ENCODE measurements at regions not wholly inside any gene's neighbourhood (a gene's known extent, or its start where the extent isn't known, plus 50 kb on each side); places are given as distances from the start of the nearest gene placed in this dataset.
"Not testable (repeated sequence)": the region's sequence is repeated elsewhere in the genome, so short reads cannot be mapped to it uniquely, and the experiment has no call there.

GRCh38 chr6:97347111-97347510 is 64.1 kb upstream of the MMS22L start:
- no peak overlapping the region for H3K27ac Mint-ChIP-seq
- peaks cover 15% of the 10 kb centered on the region for H3K27me3 Mint-ChIP-seq (ENCODE audit: low read depth)
- no peaks in the 10 kb centered on the region for H3K36me3 Mint-ChIP-seq (ENCODE audit: low read depth)
- no peaks in the 10 kb centered on the region for H3K4me1 Mint-ChIP-seq (ENCODE audit: low read depth)
- H3K9me3 Mint-ChIP-seq = no peaks in the 10 kb centered on the region
- H3K4me3 Mint-ChIP-seq = no peak overlapping the region

- no peaks in the 10 kb centered on the region for H3K9me3 Mint-ChIP-seq
- H3K4me3 Mint-ChIP-seq = no peak overlapping the region
- H3K27ac Mint-ChIP-seq = no peak overlapping the region
- H3K27me3 Mint-ChIP-seq (ENCODE audit: low read depth) = peaks cover 3% of the 10 kb centered on the region
- H3K36me3 Mint-ChIP-seq (ENCODE audit: low read depth) = no peaks in the 10 kb centered on the region
- H3K4me1 Mint-ChIP-seq (ENCODE audit: low read depth) = no peaks in the 10 kb centered on the region
Observed at GRCh38 chr6:97361286-97361685, 78.3 kb upstream of the MMS22L start.

GRCh38 chr6:97364327-97364726 is 81.3 kb upstream of the MMS22L start:
- Mint-ChIP-seq H3K4me3 (no peak overlapping the region), H3K36me3 (ENCODE audit: low read depth) (no peaks in the 10 kb centered on the region), H3K9me3 (no peaks in the 10 kb centered on the region), H3K4me1 (ENCODE audit: low read depth) (no peaks in the 10 kb centered on the region), H3K27me3 (ENCODE audit: low read depth) (no peaks in the 10 kb centered on the region), H3K27ac (no peak overlapping the region)

- H3K9me3 Mint-ChIP-seq; H3K27ac Mint-ChIP-seq; H3K4me1 Mint-ChIP-seq (ENCODE audit: low read depth): not testable (repeated sequence)
Observed at GRCh38 chr6:97382071-97382470, 99.1 kb upstream of the MMS22L start.

GRCh38 chr6:97392735-97393134 is 109.7 kb upstream of the MMS22L start:
- H3K27me3 Mint-ChIP-seq (ENCODE audit: low read depth) = peaks cover 10% of the 10 kb centered on the region
- H3K27ac Mint-ChIP-seq = no peak overlapping the region
- H3K4me1 Mint-ChIP-seq (ENCODE audit: low read depth) = no peaks in the 10 kb centered on the region
- no peaks in the 10 kb centered on the region for H3K36me3 Mint-ChIP-seq (ENCODE audit: low read depth)
- no peaks in the 10 kb centered on the region for H3K9me3 Mint-ChIP-seq
- no peak overlapping the region for H3K4me3 Mint-ChIP-seq

More at GRCh38 chr6:97382071-97382470, 99.1 kb upstream of the MMS22L start:
- H3K4me3 Mint-ChIP-seq; H3K36me3 Mint-ChIP-seq (ENCODE audit: low read depth); H3K27me3 Mint-ChIP-seq (ENCODE audit: low read depth): not testable (repeated sequence)

- Mint-ChIP-seq H3K4me3 (no peak overlapping the region), H3K27ac (no peak overlapping the region), H3K27me3 (ENCODE audit: low read depth) (peaks cover 10% of the 10 kb centered on the region), H3K9me3 (no peaks in the 10 kb centered on the region), H3K4me1 (ENCODE audit: low read depth) (no peaks in the 10 kb centered on the region), H3K36me3 (ENCODE audit: low read depth) (no peaks in the 10 kb centered on the region)
Observed at GRCh38 chr6:97394160-97394748, 111.2 kb upstream of the MMS22L start.

GRCh38 chr6:97396880-97397279 is 113.9 kb upstream of the MMS22L start:
- no peaks in the 10 kb centered on the region for H3K9me3 Mint-ChIP-seq
- H3K4me3 Mint-ChIP-seq = no peak overlapping the region
- H3K36me3 Mint-ChIP-seq (ENCODE audit: low read depth) = no peaks in the 10 kb centered on the region
- no peaks in the 10 kb centered on the region for H3K4me1 Mint-ChIP-seq (ENCODE audit: low read depth)
- H3K27me3 Mint-ChIP-seq (ENCODE audit: low read depth) = peaks cover 5% of the 10 kb centered on the region
- no peak overlapping the region for H3K27ac Mint-ChIP-seq

- no peaks in the 10 kb centered on the region for H3K9me3 Mint-ChIP-seq
- H3K27ac Mint-ChIP-seq = no peak overlapping the region
- H3K4me3 Mint-ChIP-seq = no peak overlapping the region
Observed at GRCh38 chr6:97399208-97399607, 116.2 kb upstream of the MMS22L start.

GRCh38 chr6:97401533-97401932 is 118.5 kb upstream of the MMS22L start:
- Mint-ChIP-seq H3K27ac (no peak overlapping the region), H3K27me3 (ENCODE audit: low read depth) (no peaks in the 10 kb centered on the region), H3K36me3 (ENCODE audit: low read depth) (no peaks in the 10 kb centered on the region), H3K4me1 (ENCODE audit: low read depth) (no peaks in the 10 kb centered on the region), H3K9me3 (no peaks in the 10 kb centered on the region), H3K4me3 (no peak overlapping the region)

More at GRCh38 chr6:97399208-97399607, 116.2 kb upstream of the MMS22L start:
- no peaks in the 10 kb centered on the region for H3K27me3 Mint-ChIP-seq (ENCODE audit: low read depth)
- H3K36me3 Mint-ChIP-seq (ENCODE audit: low read depth) = no peaks in the 10 kb centered on the region
- no peaks in the 10 kb centered on the region for H3K4me1 Mint-ChIP-seq (ENCODE audit: low read depth)

GRCh38 chr6:97405818-97406409 is 122.9 kb upstream of the MMS22L start:
- Mint-ChIP-seq H3K36me3 (ENCODE audit: low read depth) (no peaks in the 10 kb centered on the region), H3K27me3 (ENCODE audit: low read depth) (peaks cover 4% of the 10 kb centered on the region), H3K27ac (no peak overlapping the region), H3K4me1 (ENCODE audit: low read depth) (no peaks in the 10 kb centered on the region), H3K4me3 (no peak overlapping the region), H3K9me3 (no peaks in the 10 kb centered on the region)

GRCh38 chr6:97406633-97407032 is 123.6 kb upstream of the MMS22L start:
- Mint-ChIP-seq H3K27ac (no peak overlapping the region), H3K36me3 (ENCODE audit: low read depth) (no peaks in the 10 kb centered on the region), H3K27me3 (ENCODE audit: low read depth) (peaks cover 4% of the 10 kb centered on the region), H3K9me3 (no peaks in the 10 kb centered on the region), H3K4me3 (no peak overlapping the region), H3K4me1 (ENCODE audit: low read depth) (no peaks in the 10 kb centered on the region)

- Mint-ChIP-seq H3K4me3 (no peak overlapping the region), H3K27me3 (ENCODE audit: low read depth) (peaks cover 4% of the 10 kb centered on the region), H3K4me1 (ENCODE audit: low read depth) (no peaks in the 10 kb centered on the region), H3K36me3 (ENCODE audit: low read depth) (no peaks in the 10 kb centered on the region), H3K9me3 (no peaks in the 10 kb centered on the region), H3K27ac (no peak overlapping the region)
Observed at GRCh38 chr6:97411610-97412009, 128.6 kb upstream of the MMS22L start.

- Mint-ChIP-seq H3K27me3 (ENCODE audit: low read depth) (peaks cover 4% of the 10 kb centered on the region), H3K4me3 (no peak overlapping the region), H3K36me3 (ENCODE audit: low read depth) (no peaks in the 10 kb centered on the region), H3K27ac (no peak overlapping the region), H3K9me3 (no peaks in the 10 kb centered on the region), H3K4me1 (ENCODE audit: low read depth) (no peaks in the 10 kb centered on the region)
Observed at GRCh38 chr6:97412511-97412910, 129.5 kb upstream of the MMS22L start.

GRCh38 chr6:97422171-97422570 is 139.2 kb upstream of the MMS22L start:
- Mint-ChIP-seq H3K4me1 (ENCODE audit: low read depth) (no peaks in the 10 kb centered on the region), H3K9me3 (no peaks in the 10 kb centered on the region), H3K27ac (no peak overlapping the region), H3K36me3 (ENCODE audit: low read depth) (no peaks in the 10 kb centered on the region), H3K27me3 (ENCODE audit: low read depth) (no peaks in the 10 kb centered on the region), H3K4me3 (no peak overlapping the region)

GRCh38 chr6:97423190-97423589 is 140.2 kb upstream of the MMS22L start:
- H3K27ac Mint-ChIP-seq = no peak overlapping the region
- no peaks in the 10 kb centered on the region for H3K27me3 Mint-ChIP-seq (ENCODE audit: low read depth)
- no peak overlapping the region for H3K4me3 Mint-ChIP-seq
- H3K36me3 Mint-ChIP-seq (ENCODE audit: low read depth) = no peaks in the 10 kb centered on the region
- H3K4me1 Mint-ChIP-seq (ENCODE audit: low read depth) = no peaks in the 10 kb centered on the region
- H3K9me3 Mint-ChIP-seq = no peaks in the 10 kb centered on the region

GRCh38 chr6:97427648-97428047 is 144.6 kb upstream of the MMS22L start:
- Mint-ChIP-seq H3K9me3 (no peaks in the 10 kb centered on the region), H3K27me3 (ENCODE audit: low read depth) (no peaks in the 10 kb centered on the region), H3K27ac (no peak overlapping the region), H3K4me1 (ENCODE audit: low read depth) (no peaks in the 10 kb centered on the region), H3K4me3 (no peak overlapping the region), H3K36me3 (ENCODE audit: low read depth) (no peaks in the 10 kb centered on the region)

All from T-helper 1 cell treated with Interleukin-12 subunit alpha and Interleukin-12 subunit beta and Interleukin-4 antibody, amounts not matched to agents 30 μg/mL and 1 μg/mL, for 36 hours (primary cell).